ENCODE measurements at regions not wholly inside any gene's neighbourhood (a gene's known extent, or its start where the extent isn't known, plus 50 kb on each side); places are given as distances from the start of the nearest gene placed in this dataset.

GRCh38 chr1:72734415-72734814, 452.1 kb upstream of the NEGR1 start:
- no peak for TF ChIP-seq REST (IDR thresholded peaks at IDR 0.05; ENCODE audit: low read depth, low read length)
- no peak for TF ChIP-seq TAF1 (IDR thresholded peaks at IDR 0.05; ENCODE audit: borderline replicate concordance, low read depth, low read length)
- TF ChIP-seq, protein P1, sequence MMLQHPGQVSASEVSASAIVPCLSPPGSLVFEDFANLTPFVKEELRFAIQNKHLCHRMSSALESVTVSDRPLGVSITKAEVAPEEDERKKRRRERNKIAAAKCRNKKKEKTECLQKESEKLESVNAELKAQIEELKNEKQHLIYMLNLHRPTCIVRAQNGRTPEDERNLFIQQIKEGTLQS (IDR thresholded peaks at IDR 0.05; ENCODE audit: borderline replicate concordance, extremely low read depth, low read depth, low read length): no peak
- no peak for TF ChIP-seq YBX1 (IDR thresholded peaks at IDR 0.05)
